IMR-90 (cell line): ENCODE measurements at regions not wholly inside any gene's neighbourhood (a gene's known extent, or its start where the extent isn't known, plus 50 kb on each side); places are given as distances from the start of the nearest gene placed in this dataset.

ENCODE experiments used
- ATAC-seq: fragments of 200-7000 bp; cut with Tn5 transposase; 2 replicates; pipeline ENCODE4 v1.9.1; 2020; ENCODE audit warnings: low read depth, mild to moderate bottlenecking, moderate library complexity
- BruUV-seq: library from RNA; stranded (reverse); fragments of 400-500 nt; replicated peaks from 2 replicates; lab custom pipeline; 2021; lab: Mats Ljungman, UMichigan
- CTCF ChIA-PET: fragments of 300-600 bp; formaldehyde crosslinking; extraction: SDS; loops from one replicate; lab custom pipeline; 2021; ENCODE audit warnings: antibody characterized with exemption; lab: Yijun Ruan, JAX
- POLR2A ChIA-PET: fragments of 300-600 bp; sonication (Branson Sonifier 250); formaldehyde crosslinking; loops from one replicate; lab custom pipeline; 2022; ENCODE audit warnings: antibody characterized with exemption; ENCODE audit not compliant: unreplicated experiment; lab: Charles Lee
- DNase-seq: peaks from one replicate; pipeline ENCODE4 v3.0.0; 2013
- H2AFZ ChIP-seq: replicated peaks from 2 replicates; pipeline ENCODE3; 2013; ENCODE audit warnings: low read length, mild to moderate bottlenecking; ENCODE audit not compliant: poor library complexity
- H2AK5ac ChIP-seq: 2 replicates; pipeline ENCODE4 v1.6.1; 2013; ENCODE audit warnings: low read depth, low read length, inconsistent platforms
- H2AK9ac ChIP-seq: replicated peaks from 2 replicates; pipeline ENCODE3; 2013; ENCODE audit warnings: mild to moderate bottlenecking, low read depth, low read length, moderate library complexity; ENCODE audit not compliant: poor library complexity
- H2BK120ac ChIP-seq: 2 replicates; pipeline ENCODE4 v1.6.1; 2013; ENCODE audit warnings: low read depth, low read length, inconsistent platforms
- H2BK15ac ChIP-seq: 3 replicates; pipeline ENCODE4 v1.6.1; 2013; ENCODE audit warnings: low read depth, low read length, inconsistent platforms
- H2BK20ac ChIP-seq: 2 replicates; pipeline ENCODE4 v1.6.1; 2013; ENCODE audit warnings: low read depth, mild to moderate bottlenecking, inconsistent platforms, low read length, moderate library complexity
- H2BK5ac ChIP-seq: 2 replicates; pipeline ENCODE4 v1.6.1; 2013; ENCODE audit warnings: mild to moderate bottlenecking, low read depth, low read length, inconsistent platforms; ENCODE audit not compliant: poor library complexity, severe bottlenecking
- H3K14ac ChIP-seq: replicated peaks from 2 replicates; pipeline ENCODE4 v1.6.1; 2013; ENCODE audit warnings: low read depth, low read length, inconsistent platforms
- H3K18ac ChIP-seq: 2 replicates; pipeline ENCODE4 v1.6.1; 2013; ENCODE audit warnings: low read depth, low read length, control low read depth
- H3K23ac ChIP-seq: 2 replicates; pipeline ENCODE4 v1.6.1; 2013; ENCODE audit warnings: low read depth, low read length, inconsistent platforms
- H3K27ac ChIP-seq: 2 replicates; pipeline ENCODE4 v1.5.1; 2013; ENCODE audit warnings: mild to moderate bottlenecking, control low read depth, low read length; ENCODE audit not compliant: insufficient read depth
- H3K27me3 ChIP-seq: 2 replicates; pipeline ENCODE4 v1.6.1; 2013; ENCODE audit warnings: low read length; ENCODE audit not compliant: control insufficient read depth, insufficient read depth
- H3K36me3 ChIP-seq: 2 replicates; pipeline ENCODE4 v1.6.1; 2013; ENCODE audit warnings: low read length, mixed read lengths; ENCODE audit not compliant: control insufficient read depth, insufficient read depth
- H3K4ac ChIP-seq: 2 replicates; pipeline ENCODE4 v1.6.1; 2013; ENCODE audit warnings: low read depth, low read length, inconsistent platforms
- H3K4me1 ChIP-seq: 2 replicates; pipeline ENCODE4 v1.6.1; 2013; ENCODE audit warnings: low read length, mixed read lengths; ENCODE audit not compliant: control insufficient read depth, insufficient read depth
- H3K4me2 ChIP-seq: 2 replicates; pipeline ENCODE4 v1.6.1; 2013; ENCODE audit warnings: low read depth, mild to moderate bottlenecking, control low read depth, low read length, moderate library complexity
- H3K4me3 ChIP-seq: 2 replicates; pipeline ENCODE4 v1.5.1; 2013; ENCODE audit warnings: low read depth, mild to moderate bottlenecking, control low read depth, low read length, moderate library complexity; ENCODE audit not compliant: insufficient read depth
- H3K56ac ChIP-seq: 2 replicates; pipeline ENCODE4 v1.6.1; 2013; ENCODE audit warnings: low read length, inconsistent platforms; ENCODE audit not compliant: insufficient read depth; ENCODE audit errors: extremely low read depth
- H3K79me1 ChIP-seq, 2 experiments: 2 replicates each; pipeline ENCODE4 v1.6.1; 2013; ENCODE audit warnings: low read length in 2 of 2, inconsistent platforms in 1 of 2, low read depth in 1 of 2
- H3K9ac ChIP-seq: 2 replicates; pipeline ENCODE4 v1.6.1; 2013; ENCODE audit warnings: low read depth, low read length, control low read depth
- H3K9me1 ChIP-seq: 2 replicates; pipeline ENCODE4 v1.6.1; 2013; ENCODE audit warnings: low read length, inconsistent platforms; ENCODE audit not compliant: insufficient read depth
- H3K9me3 ChIP-seq: 2 replicates; pipeline ENCODE4 v1.6.1; 2013; ENCODE audit warnings: low read length; ENCODE audit not compliant: control insufficient read depth, insufficient read depth
- H4K20me1 ChIP-seq: 2 replicates; pipeline ENCODE4 v1.6.1; 2013; ENCODE audit warnings: low read length, inconsistent platforms; ENCODE audit not compliant: insufficient read depth
- H4K5ac ChIP-seq: 2 replicates; pipeline ENCODE4 v1.6.1; 2013; ENCODE audit warnings: mild to moderate bottlenecking, low read depth, low read length, control low read depth
- H4K8ac ChIP-seq, 2 experiments: 2 replicates each; pipeline ENCODE4 v1.6.1; 2013; ENCODE audit warnings: low read depth in 2 of 2, low read length in 2 of 2, control low read depth in 1 of 2, inconsistent platforms in 1 of 2
- H4K91ac ChIP-seq: 2 replicates; pipeline ENCODE4 v1.6.1; 2013; ENCODE audit warnings: low read depth, low read length, inconsistent platforms; ENCODE audit not compliant: insufficient read depth
- WGBS, 2 experiments: methylation state at CpG; one replicate each; pipeline versions ENCODE4 v1.1.5 to v1.1.7; 2013; ENCODE audit warnings: missing lambda C conversion rate in 2 of 2; ENCODE audit not compliant: insufficient read length in 1 of 2; ENCODE audit errors: extremely low coverage in 2 of 2; 5-methylcytosine and 5-hydroxymethylcytosine counted together
- dilution Hi-C: fragments of 300-500 bp; cut with HindIII; formaldehyde crosslinking; loops from one replicate; pipeline ENCODE4 v1.14.3; 2018; ENCODE audit warnings: low sequenced_read_pairs; ENCODE audit not compliant: unreplicated experiment
- in situ Hi-C: fragments of 300-500 bp; cut with MboI; formaldehyde crosslinking; loops from 3 replicates; pipeline ENCODE4 v1.14.3; 2019; ENCODE audit warnings: low sequenced_read_pairs, inconsistent platforms, mixed read lengths
- intact Hi-C: fragments of 100-400 bp; cut with micrococcal nuclease; formaldehyde crosslinking; loops from 2 replicates; pipeline ENCODE4 v1.10.0; 2022
- TF ChIP-seq, protein P1 (sequence below): conservative IDR thresholded peaks from 2 replicates; pipeline ENCODE4 v1.5.1; 2012; ENCODE audit warnings: mild to moderate bottlenecking, low read depth, low read length, improper control_type of control experiment

DNA sequence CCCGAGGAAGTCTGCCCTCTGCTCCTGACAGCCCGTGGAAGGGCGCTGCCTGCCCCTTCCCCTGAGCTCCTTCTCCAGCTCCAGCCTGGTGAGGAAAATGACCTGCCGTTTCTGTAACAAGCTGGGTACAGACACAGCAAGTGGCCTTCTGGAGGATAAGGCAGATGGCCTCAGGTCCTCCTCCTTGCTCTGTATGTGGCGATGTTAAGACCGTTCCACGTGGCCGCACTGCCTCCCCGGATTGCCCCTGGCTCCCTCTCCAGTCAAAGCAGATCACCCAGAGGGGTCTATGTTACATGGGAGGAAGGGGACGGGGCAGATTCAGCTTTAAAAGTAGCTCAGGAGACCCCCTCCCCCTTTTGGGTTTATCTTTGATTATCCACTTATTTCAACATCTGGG is 80.3 kb upstream of the GATB start:
- no peak for ATAC-seq

More for the DNA sequence above, 80.3 kb upstream of the GATB start:
- no peak overlapping the region for H3K56ac ChIP-seq
- H3K4me2 ChIP-seq, result no peak overlapping the region
- H2AK9ac ChIP-seq, result no peak overlapping the region
- H3K4me3 ChIP-seq, result no peak overlapping the region
- H3K36me3 ChIP-seq, result no peaks in the 10 kb centered on the region
- H2BK120ac ChIP-seq, result no peak overlapping the region
- no peaks in the 10 kb centered on the region for H3K9me1 ChIP-seq
- no peak overlapping the region for H2BK5ac ChIP-seq
- H2AFZ ChIP-seq, result no peak overlapping the region
- in situ Hi-C loops (no loop called here), dilution Hi-C loops (no loop called here), intact Hi-C loops (no loop called here)
- 40% methylated on average over 1 of the region's 10 CpGs; no CpG with 5 or more reads in 1 of the 2 experiments for WGBS, 2 experiments
- H2BK20ac ChIP-seq, result no peak overlapping the region
- no peaks in the 10 kb centered on the region for H4K20me1 ChIP-seq
- TF ChIP-seq, protein P1, sequence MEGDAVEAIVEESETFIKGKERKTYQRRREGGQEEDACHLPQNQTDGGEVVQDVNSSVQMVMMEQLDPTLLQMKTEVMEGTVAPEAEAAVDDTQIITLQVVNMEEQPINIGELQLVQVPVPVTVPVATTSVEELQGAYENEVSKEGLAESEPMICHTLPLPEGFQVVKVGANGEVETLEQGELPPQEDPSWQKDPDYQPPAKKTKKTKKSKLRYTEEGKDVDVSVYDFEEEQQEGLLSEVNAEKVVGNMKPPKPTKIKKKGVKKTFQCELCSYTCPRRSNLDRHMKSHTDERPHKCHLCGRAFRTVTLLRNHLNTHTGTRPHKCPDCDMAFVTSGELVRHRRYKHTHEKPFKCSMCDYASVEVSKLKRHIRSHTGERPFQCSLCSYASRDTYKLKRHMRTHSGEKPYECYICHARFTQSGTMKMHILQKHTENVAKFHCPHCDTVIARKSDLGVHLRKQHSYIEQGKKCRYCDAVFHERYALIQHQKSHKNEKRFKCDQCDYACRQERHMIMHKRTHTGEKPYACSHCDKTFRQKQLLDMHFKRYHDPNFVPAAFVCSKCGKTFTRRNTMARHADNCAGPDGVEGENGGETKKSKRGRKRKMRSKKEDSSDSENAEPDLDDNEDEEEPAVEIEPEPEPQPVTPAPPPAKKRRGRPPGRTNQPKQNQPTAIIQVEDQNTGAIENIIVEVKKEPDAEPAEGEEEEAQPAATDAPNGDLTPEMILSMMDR, result no peak
- DNase-seq, result no peak
- H4K91ac ChIP-seq, result no peak overlapping the region
- no TSS peak for BruUV-seq
- no peak overlapping the region for H2BK15ac ChIP-seq
- H3K14ac ChIP-seq, result no peak overlapping the region
- H3K4me1 ChIP-seq, result no peaks in the 10 kb centered on the region
- no peak overlapping the region for H3K23ac ChIP-seq
- H3K9me3 ChIP-seq, result no peaks in the 10 kb centered on the region
- CTCF ChIA-PET, result interaction anchor here (0.8 kb wide), 1 partner anchor 8 kb away, joined by 3 read pairs; no protein-coding TSS in a partner anchor
- no peak overlapping the region for H2AK5ac ChIP-seq
- POLR2A ChIA-PET, result no interaction called here
- no peak overlapping the region for H3K18ac ChIP-seq
- H3K27me3 ChIP-seq, result peaks cover 26% of the 10 kb centered on the region
- H3K79me1 ChIP-seq, result no peaks in the 10 kb centered on the region
- no peak overlapping the region for H3K27ac ChIP-seq
- H3K4ac ChIP-seq, result no peak overlapping the region
- H3K9ac ChIP-seq, result no peak overlapping the region
- H4K5ac ChIP-seq, result no peak overlapping the region
- H4K8ac ChIP-seq, result no peak overlapping the region
